ENCODE measurements at regions not wholly inside any gene's neighbourhood (a gene's known extent, or its start where the extent isn't known, plus 50 kb on each side); places are given as distances from the start of the nearest gene placed in this dataset.

- TF ChIP-seq CTCF (IDR thresholded peaks at IDR 0.05) (no peak), EP300 (IDR thresholded peaks at IDR 0.05) (no peak)
Measured at GRCh38 chr15:98433856-98434255, 214.5 kb upstream of the IGF1R start.

Data from suprapubic skin (tissue), 3 donors.